Stimulated activated naive CD8-positive, alpha-beta T cell treated with anti-CD3 and anti-CD28 coated beads, Interleukin-15, amount 100 ng/mL, for 72 hours (primary cell): ENCODE measurements at regions not wholly inside any gene's neighbourhood (a gene's known extent, or its start where the extent isn't known, plus 50 kb on each side); places are given as distances from the start of the nearest gene placed in this dataset.
A peak's percentile ranks its signal among the peaks of the same experiment; 100 is the strongest.

Experiments
- ATAC-seq: fragments of 150-1000 bp; cut with Tn5 transposase; 2 replicates; pipeline ENCODE4 v1.10.0; 2021; ENCODE audit warnings: mild to moderate bottlenecking, moderate library complexity
- DNase-seq, 2 donors: peaks; one replicate each; pipeline ENCODE4 v3.0.0; 2021 to 2022
- H3K27ac Mint-ChIP-seq, 2 donors: one replicate each; pipeline ENCODE4 v1.8.0; 2022; ENCODE audit warnings: mild to moderate bottlenecking in 2 of 2, mixed read lengths in 2 of 2, moderate library complexity in 2 of 2
- H3K27me3 Mint-ChIP-seq: one replicate; pipeline ENCODE4 v1.8.0; 2022; ENCODE audit warnings: mixed read lengths
- H3K4me1 Mint-ChIP-seq: one replicate; pipeline ENCODE4 v1.8.0; 2022; ENCODE audit warnings: mild to moderate bottlenecking, mixed read lengths
- H3K4me3 Mint-ChIP-seq, 2 donors: one replicate each; pipeline ENCODE4 v1.8.0; 2022; ENCODE audit warnings: mild to moderate bottlenecking in 2 of 2, mixed read lengths in 2 of 2, moderate library complexity in 1 of 2
- H3K9me3 Mint-ChIP-seq, 2 donors: one replicate each; pipeline ENCODE4 v1.8.0; 2022; ENCODE audit warnings: mixed read lengths in 2 of 2

DNA sequence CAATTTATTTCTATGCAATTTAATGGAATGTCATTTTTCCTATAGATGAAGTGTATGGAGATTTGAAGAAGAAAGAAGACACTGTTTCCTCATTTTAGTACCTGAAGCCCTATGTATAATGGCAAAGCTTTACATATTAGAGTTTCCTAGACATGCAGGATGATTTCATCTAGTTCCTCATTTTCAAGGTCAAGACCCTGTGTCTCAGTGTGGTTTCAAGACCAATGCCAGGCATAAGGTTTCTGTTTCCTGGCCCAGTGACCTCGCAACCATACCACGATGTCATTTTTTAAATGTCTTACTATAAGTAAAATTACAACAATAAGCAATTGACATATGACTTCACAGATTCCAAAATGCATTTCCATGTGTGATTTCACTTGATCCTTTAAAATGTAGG is 336.5 kb upstream of the PRKCQ start:
- DNase-seq, result no peak
- no peak overlapping the region for H3K4me3 Mint-ChIP-seq
- H3K27ac Mint-ChIP-seq, result no peak overlapping the region
- H3K4me1 Mint-ChIP-seq, result peaks cover 15% of the 10 kb centered on the region
- no peak for ATAC-seq
- H3K9me3 Mint-ChIP-seq, result no peaks in the 10 kb centered on the region
- H3K27me3 Mint-ChIP-seq, result peaks cover 8% of the 10 kb centered on the region

DNA sequence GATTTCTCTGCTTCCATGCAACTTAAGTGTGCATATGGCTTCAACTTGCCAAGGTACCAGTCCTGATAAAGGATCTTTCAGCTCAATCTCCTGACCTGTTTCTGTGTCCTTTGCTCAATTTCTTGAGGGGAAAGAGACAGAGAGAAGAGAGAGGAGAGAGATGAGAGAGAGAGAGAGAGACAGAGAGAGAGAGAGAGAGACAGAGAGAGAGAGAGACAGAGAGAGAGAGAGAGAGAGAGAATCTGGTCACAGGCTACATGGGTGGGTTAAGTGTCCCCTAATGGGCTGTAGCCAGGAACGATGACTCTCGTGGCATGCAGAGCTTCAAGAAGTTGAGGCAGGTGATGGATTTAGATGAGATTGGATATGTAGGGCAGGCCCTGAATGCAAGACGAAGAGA is 335.2 kb upstream of the PRKCQ start:
- Mint-ChIP-seq H3K4me1 (peaks cover 11% of the 10 kb centered on the region), H3K4me3 (no peak overlapping the region), H3K9me3 (no peaks in the 10 kb centered on the region), H3K27ac (no peak overlapping the region), H3K27me3 (peaks cover 8% of the 10 kb centered on the region)
- DNase-seq, result no peak
- no peak for ATAC-seq

DNA sequence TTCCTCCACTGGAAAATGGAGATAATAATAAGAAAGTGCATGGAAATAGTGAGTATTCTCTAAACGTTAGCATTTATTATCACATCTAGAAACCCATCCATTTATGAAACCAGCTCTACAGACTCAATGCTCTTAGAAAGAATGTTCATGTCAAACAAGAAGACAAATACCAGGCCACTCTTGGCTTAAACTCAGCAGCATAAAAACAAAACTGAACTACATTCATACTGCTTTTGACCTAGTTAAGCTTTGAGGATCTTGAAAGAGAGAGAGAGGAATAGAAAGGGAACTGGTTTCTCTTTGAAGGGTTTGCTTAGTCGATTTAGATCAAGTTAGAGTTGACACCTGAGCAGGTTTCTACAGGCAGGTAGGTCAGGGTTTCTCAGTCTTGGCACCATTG is 332.9 kb upstream of the PRKCQ start:
- peaks cover 8% of the 10 kb centered on the region for H3K27me3 Mint-ChIP-seq
- H3K4me1 Mint-ChIP-seq, result no peaks in the 10 kb centered on the region
- ATAC-seq (peak; percentile 37), DNase-seq (no peak)
- no peak overlapping the region for H3K27ac Mint-ChIP-seq
- no peak overlapping the region for H3K4me3 Mint-ChIP-seq
- peaks cover 0 to 10% of the 10 kb centered on the region in 2 donors for H3K9me3 Mint-ChIP-seq

DNA sequence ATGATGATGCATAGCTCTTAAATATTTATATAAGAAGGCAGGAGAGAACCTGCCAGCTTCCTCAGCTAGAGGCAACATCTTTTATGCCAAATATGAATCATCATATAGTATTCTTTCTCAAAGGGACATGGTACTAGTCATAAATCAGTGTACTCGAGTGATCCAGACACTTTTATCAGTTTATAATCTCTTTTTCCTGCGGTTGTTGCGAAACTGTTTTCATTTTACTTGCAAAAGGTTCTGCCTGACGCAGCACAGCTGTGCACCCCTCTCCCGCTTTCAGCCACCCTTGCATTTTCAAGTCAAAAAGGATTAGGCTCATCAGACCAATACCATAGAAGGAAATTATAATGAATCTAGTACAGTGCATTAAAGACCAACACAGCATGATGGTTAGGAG is 332.3 kb upstream of the PRKCQ start:
- no peak overlapping the region for H3K27ac Mint-ChIP-seq
- no peaks in the 10 kb centered on the region for H3K4me1 Mint-ChIP-seq
- H3K9me3 Mint-ChIP-seq, result peaks cover 0 to 12% of the 10 kb centered on the region in 2 donors
- H3K4me3 Mint-ChIP-seq, result no peak overlapping the region
- ATAC-seq, result peak; percentile 74
- no peak for DNase-seq
- peaks cover 3% of the 10 kb centered on the region for H3K27me3 Mint-ChIP-seq

DNA sequence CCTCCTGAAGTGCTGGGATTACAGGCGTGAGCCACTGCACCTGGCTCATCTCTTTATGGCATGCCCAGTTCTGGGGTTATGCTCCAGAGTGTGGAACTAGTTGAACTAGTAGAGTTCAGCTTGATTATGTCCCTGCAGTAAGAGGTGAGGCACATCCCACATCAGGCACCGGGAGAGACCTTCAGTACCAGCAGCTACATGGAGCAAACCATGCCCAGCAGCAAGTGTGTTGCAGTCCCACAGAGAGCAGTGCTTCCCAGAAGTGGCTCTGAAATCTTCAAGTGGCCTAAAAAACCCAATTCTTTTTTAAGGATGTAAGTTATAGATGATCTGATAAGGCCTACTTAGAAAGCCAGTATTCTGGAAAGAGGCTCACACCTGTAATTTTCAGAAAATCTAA is 331.9 kb upstream of the PRKCQ start:
- Mint-ChIP-seq H3K27me3 (no peaks in the 10 kb centered on the region), H3K27ac (no peak overlapping the region), H3K9me3 (peaks cover 0 to 12% of the 10 kb centered on the region in 2 donors), H3K4me1 (no peaks in the 10 kb centered on the region), H3K4me3 (no peak overlapping the region)
- DNase-seq (no peak), ATAC-seq (no peak)

DNA sequence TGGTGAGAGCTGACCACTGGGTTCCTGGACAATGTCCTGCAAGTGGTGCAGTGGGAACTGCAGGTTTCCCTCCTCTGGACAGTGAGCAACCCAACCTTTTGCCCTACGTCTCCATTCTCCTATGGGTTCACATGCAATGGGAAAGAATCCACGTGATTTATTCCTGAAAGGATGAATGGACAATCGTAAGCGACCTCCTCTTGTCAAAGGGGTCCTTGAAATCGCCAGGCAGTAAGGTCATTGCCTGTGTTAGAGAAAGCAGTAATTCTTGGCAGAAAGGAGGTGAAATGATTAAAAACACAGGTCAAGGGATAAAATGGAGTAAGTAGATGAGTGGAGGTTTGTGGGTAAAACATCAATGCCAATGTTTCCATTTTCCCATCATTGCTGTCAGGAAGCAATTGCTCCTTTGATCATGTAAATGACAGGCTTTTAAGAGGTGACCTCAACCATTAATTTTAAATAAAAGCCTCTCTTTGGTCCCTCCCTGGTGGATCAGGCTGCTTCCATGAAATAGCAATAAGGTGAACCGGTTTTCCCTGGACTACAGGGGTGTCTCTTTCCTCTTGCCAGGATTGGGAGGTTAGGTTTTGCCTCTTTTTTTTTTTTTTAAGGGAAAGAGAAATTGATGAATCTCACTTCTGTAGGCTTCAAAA is 330.0 kb upstream of the PRKCQ start:
- H3K4me3 Mint-ChIP-seq, result no peak overlapping the region
- no peak for ATAC-seq
- no peak for DNase-seq
- H3K9me3 Mint-ChIP-seq, result peaks cover 5 to 19% of the 10 kb centered on the region in 2 donors
- H3K27me3 Mint-ChIP-seq, result no peaks in the 10 kb centered on the region
- H3K27ac Mint-ChIP-seq, result no peak overlapping the region
- H3K4me1 Mint-ChIP-seq, result no peaks in the 10 kb centered on the region

DNA sequence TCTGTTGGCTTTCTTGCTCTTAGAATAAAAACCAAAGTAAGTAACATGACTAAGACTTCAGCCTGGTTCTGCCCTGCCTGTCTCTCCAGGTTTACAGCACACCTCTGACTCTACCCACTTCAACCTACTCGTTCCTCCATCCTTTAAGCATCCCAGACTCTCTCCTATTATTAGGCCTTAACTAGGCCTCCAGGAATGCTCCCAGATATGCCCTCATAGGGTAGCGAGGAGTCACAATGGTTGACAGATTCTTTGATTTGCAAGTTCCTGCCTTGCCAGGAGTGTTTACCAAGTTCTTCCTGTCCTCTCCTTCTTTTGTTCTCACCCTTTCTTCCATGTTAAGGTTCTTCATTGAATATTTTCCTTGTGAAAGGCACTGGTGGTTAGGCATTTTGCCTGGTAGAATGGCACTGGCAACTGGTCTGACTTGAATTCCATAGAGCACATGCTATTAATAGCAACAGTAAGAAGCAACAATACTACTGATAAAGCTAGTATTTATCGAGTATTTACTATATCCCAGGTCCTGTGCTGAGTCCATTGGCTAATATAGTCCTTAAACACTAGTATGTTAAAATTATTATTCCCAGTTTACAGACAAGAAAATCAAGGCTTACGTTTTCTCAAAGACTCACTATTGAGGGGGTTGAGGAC is 327.9 kb upstream of the PRKCQ start:
- no peaks in the 10 kb centered on the region for H3K4me1 Mint-ChIP-seq
- no peak for ATAC-seq
- no peak overlapping the region for H3K4me3 Mint-ChIP-seq
- DNase-seq, result no peak
- H3K27me3 Mint-ChIP-seq, result no peaks in the 10 kb centered on the region
- H3K9me3 Mint-ChIP-seq, result peaks cover 5 to 19% of the 10 kb centered on the region in 2 donors
- no peak overlapping the region for H3K27ac Mint-ChIP-seq

DNA sequence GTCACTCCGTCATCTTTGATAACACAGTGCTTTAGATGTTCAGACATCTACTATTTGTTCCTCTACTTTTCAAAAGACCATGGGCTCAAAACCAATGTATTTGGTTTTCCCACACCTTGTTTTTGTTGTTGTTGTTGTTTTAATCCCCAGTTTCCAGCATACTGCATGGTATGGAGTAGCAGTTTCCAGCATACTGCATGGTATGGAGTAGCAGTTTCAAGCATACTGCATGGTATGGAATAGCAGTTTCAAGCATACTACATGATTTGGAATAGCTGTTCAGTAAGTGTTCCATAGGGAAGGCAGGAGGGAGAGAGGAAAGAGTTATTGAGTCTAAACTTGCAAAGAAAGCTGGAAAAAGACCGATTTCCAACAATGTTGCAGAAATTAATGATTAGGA is 314.3 kb upstream of the PRKCQ start:
- Mint-ChIP-seq H3K9me3 (no peaks in the 10 kb centered on the region), H3K4me1 (no peaks in the 10 kb centered on the region), H3K27ac (no peak overlapping the region), H3K27me3 (no peaks in the 10 kb centered on the region), H3K4me3 (no peak overlapping the region)
- ATAC-seq (no peak), DNase-seq (no peak)

DNA sequence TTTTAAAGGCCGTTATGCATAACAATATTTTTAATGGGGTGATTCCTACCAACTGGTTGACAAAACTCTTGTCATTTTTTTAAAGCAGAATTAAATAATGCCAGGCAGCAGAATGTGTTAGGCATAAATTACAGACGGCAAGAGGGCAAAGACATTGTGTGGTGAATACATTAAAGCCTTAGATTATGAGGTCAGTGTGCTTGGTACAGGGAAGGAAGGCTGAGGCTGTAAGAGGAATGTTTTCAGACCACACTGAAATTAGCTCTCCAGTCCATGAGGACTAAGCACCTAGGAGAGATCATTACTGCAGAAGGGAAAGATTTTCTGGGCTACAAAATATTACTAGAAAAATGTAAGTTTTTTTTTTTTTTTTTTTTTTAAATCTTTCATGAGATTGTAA is 312.8 kb upstream of the PRKCQ start:
- no peaks in the 10 kb centered on the region for H3K27me3 Mint-ChIP-seq
- no peaks in the 10 kb centered on the region for H3K4me1 Mint-ChIP-seq
- H3K27ac Mint-ChIP-seq, result no peak overlapping the region
- H3K4me3 Mint-ChIP-seq, result no peak overlapping the region
- ATAC-seq (no peak), DNase-seq (no peak)
- H3K9me3 Mint-ChIP-seq, result no peaks in the 10 kb centered on the region

DNA sequence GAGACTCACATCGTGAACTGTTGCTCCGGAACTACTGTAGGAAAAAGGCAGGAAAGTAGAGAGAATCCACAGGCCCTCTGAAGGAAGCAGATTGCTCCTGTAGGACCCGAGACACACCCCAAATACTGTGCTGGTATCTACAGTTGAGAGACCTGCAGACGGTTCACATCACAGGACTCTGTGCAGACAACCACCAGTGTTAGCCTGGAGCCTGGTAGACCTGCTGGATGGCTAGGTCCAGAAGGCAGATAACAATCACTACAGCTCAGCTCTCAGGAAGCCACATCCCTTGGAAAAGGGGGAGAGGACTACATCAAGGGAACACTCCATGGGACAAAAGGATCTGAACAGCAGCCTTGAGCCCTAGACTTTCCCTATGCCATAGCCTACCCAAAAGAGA is 311.8 kb upstream of the PRKCQ start:
- Mint-ChIP-seq H3K4me3 (no peak overlapping the region), H3K27ac (no peak overlapping the region), H3K27me3 (no peaks in the 10 kb centered on the region), H3K9me3 (no peaks in the 10 kb centered on the region), H3K4me1 (no peaks in the 10 kb centered on the region)
- DNase-seq (no peak), ATAC-seq (no peak)

DNA sequence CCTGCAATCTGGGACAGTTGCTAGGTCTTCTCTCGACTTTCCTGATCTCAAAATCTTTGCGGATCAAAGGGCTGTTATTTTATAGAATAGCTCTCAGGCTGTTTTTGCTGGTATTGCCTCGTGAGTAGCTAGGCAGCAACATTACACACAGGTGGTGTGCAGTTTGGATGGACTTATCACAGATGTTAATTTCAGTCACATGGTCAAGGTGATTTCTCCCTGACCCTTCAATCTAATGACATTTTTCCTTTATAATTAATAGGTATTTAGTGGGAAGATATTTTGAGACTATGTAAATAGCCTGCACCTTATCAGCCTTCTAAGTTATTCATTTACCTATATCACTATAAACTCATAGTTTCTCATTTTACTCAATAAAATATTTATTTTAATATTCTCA is 309.6 kb upstream of the PRKCQ start:
- DNase-seq (no peak), ATAC-seq (no peak)
- Mint-ChIP-seq H3K4me1 (peaks cover 5% of the 10 kb centered on the region), H3K9me3 (no peaks in the 10 kb centered on the region), H3K27ac (no peak overlapping the region), H3K27me3 (no peaks in the 10 kb centered on the region), H3K4me3 (no peak overlapping the region)

DNA sequence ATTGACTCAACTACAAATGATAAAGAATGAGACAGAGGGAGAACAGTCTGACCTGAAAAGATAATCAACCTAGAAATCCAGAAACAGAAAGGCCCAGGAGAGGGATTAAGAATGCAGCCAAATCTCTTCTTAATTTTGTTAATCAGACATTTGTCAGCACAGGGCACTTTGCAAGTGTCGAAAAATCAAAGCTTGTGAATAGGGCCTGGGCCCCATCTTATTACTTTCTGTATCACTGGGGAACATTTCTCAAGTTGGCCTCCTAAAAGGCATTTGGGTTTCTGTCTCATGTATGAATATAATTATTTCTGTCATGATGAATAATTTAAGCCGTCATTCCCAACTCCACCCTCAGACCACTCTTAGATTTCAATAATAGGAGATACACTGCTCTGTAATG is 308.4 kb upstream of the PRKCQ start:
- ATAC-seq (no peak), DNase-seq (no peak)
- H3K4me3 Mint-ChIP-seq, result no peak overlapping the region
- peaks cover 0 to 4% of the 10 kb centered on the region in 2 donors for H3K9me3 Mint-ChIP-seq
- no peak overlapping the region for H3K27ac Mint-ChIP-seq
- H3K27me3 Mint-ChIP-seq, result peaks cover 6% of the 10 kb centered on the region
- H3K4me1 Mint-ChIP-seq, result peaks cover 5% of the 10 kb centered on the region

DNA sequence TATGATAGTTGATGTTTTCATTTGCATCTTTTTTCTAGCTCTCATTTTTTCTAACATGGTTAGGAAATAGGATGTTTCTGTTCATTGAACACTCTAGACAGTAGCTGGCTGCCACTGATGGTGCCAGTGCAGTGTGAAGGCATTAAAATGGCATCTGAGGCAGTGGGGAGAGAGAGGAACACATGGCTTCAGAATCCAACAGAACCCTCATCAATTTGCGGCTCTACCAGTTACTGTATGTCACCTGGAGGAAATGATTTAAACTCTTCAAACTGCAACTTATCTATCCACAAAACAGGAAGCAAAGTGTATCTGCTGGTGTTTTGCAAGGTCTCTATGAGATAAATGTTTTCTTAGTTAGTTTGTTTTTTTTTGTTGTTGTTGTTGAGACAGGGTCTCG is 305.2 kb upstream of the PRKCQ start:
- ATAC-seq (no peak), DNase-seq (no peak)
- Mint-ChIP-seq H3K27me3 (peaks cover 6% of the 10 kb centered on the region), H3K4me3 (peak overlapping the region; percentile 2 to 7), H3K4me1 (peaks cover 5% of the 10 kb centered on the region), H3K9me3 (peaks cover 0 to 4% of the 10 kb centered on the region in 2 donors), H3K27ac (peak overlapping the region; percentile 2 to 63)

DNA sequence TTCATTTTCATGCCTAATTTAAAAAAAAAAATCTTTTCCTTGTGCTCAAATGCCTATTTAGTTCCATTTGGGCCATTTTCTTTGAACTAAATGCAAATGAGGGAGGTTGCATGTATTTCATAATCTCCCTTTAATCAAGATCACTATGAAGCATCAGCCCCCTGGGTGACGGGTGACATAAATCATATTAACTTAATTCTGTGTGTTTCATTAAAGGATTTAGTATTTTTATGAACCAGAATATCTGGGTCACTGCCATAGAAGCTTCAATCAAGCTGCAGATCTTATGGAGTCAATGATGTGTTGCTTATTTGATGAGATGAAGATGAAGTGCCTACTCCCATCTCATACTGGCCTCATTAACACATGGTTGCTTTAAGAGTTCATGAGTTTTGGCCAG is 301.9 kb upstream of the PRKCQ start:
- Mint-ChIP-seq H3K9me3 (peaks cover 0 to 4% of the 10 kb centered on the region in 2 donors), H3K4me1 (peaks cover 5% of the 10 kb centered on the region), H3K27ac (no peak overlapping the region), H3K4me3 (no peak overlapping the region), H3K27me3 (peaks cover 27% of the 10 kb centered on the region)
- ATAC-seq, result no peak
- DNase-seq, result no peak

DNA sequence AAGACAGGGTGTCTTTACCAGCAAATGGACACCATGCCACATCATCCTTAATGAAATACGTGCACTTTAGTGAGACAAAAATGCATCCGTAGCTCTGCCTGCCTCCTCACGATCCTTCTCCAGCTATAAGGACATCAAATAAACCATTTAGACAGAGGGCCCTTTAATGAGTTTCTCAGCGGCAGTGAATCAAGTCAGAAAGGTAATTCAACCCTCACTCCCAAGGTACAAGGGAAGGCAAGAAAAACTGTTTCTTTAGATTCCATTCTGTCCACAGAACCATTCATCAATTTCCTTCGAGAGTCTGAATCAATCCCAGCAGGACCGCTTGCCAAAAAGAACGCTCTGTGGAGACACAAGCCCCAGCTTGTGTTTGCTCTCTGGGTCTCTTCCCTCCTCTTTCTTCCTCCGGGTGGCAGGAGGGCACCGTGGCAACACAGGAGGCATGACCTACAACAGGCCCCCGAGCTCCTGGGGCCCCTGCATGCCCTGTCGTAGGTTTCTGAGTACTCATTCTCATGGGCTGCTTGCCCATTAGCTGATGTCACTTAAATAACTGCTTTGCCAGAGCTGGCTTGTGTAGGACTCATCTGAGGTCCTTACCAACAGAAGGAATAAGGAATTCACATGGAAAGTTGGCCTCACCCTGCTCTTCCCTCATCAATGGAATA is 297.8 kb upstream of the PRKCQ start:
- DNase-seq (no peak), ATAC-seq (no peak)
- no peaks in the 10 kb centered on the region for H3K9me3 Mint-ChIP-seq
- no peak overlapping the region for H3K27ac Mint-ChIP-seq
- peaks cover 27% of the 10 kb centered on the region for H3K27me3 Mint-ChIP-seq
- H3K4me3 Mint-ChIP-seq, result no peak overlapping the region
- no peaks in the 10 kb centered on the region for H3K4me1 Mint-ChIP-seq

DNA sequence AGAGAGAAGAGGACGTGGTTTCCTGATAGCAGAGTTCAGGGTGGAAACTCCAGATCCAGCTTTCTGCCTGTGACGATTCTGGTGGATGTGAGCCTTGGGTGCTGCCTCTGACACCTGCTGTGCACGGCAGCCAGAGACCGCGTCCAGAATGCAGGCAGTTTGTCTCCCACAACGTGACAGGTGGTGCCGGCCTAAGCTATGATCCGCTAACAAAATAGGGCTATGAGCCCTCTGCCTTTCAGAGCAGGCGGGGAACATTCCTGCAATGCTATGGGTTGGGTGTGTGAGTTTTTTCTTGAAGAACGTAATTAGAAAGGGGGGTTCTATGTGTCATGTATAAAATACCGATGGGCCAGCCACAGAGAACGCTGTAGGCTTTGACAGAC is 297.3 kb upstream of the PRKCQ start:
- H3K27me3 Mint-ChIP-seq, result peaks cover 30% of the 10 kb centered on the region
- ATAC-seq (no peak), DNase-seq (no peak)
- H3K27ac Mint-ChIP-seq, result no peak overlapping the region
- no peak overlapping the region for H3K4me3 Mint-ChIP-seq
- no peaks in the 10 kb centered on the region for H3K4me1 Mint-ChIP-seq
- no peaks in the 10 kb centered on the region for H3K9me3 Mint-ChIP-seq
